Spleen (tissue), 7 donors: ENCODE measurements at regions not wholly inside any gene's neighbourhood (a gene's known extent, or its start where the extent isn't known, plus 50 kb on each side); places are given as distances from the start of the nearest gene placed in this dataset.

ENCODE experiments used
- CTCF ChIP-seq, 11 experiments: fragments of 200-600 bp in 7 of 11; fragments of 450-650 bp in 4 of 11; sonication (generic) in 4 of 11; IDR thresholded peaks in 8 of 11; conservative IDR thresholded peaks in 3 of 11; 1 replicate in 7 of 11; 2 replicates in 4 of 11; pipeline versions ENCODE4 v1.4.0 to v1.8.0; 2016 to 2021; ENCODE audit warnings: antibody characterized with exemption in 11 of 11, inconsistent platforms in 4 of 11, mild to moderate bottlenecking in 1 of 11
- POLR2A ChIP-seq, 3 donors: fragments of 450-650 bp; IDR thresholded peaks; one replicate each; pipeline ENCODE4 v1.5.1; 2017; ENCODE audit warnings: antibody characterized with exemption in 3 of 3, mild to moderate bottlenecking in 1 of 3
- POLR2AphosphoS5 ChIP-seq, 3 donors: sonication (generic); formaldehyde crosslinking; IDR thresholded peaks; one replicate each; pipeline ENCODE4 v1.5.1; 2017; ENCODE audit warnings: antibody characterized with exemption in 3 of 3
- donor health status: DM: no; HTN: no; CAD: no; lungs with moderate emphysema.
- donor health status: DM: no; HTN: no; CAD: no.
- donor health status: DM: no; HTN: no; CAD: no.

GRCh38 chr6:105604587-105604884 is 201.7 kb upstream of the PREP start:
- no peak for TF ChIP-seq CTCF (IDR thresholded peaks at IDR 0.05 in 8 of 11, conservative IDR thresholded peaks at IDR 0.05 in 3 of 11)
- TF ChIP-seq POLR2A (IDR thresholded peaks at IDR 0.05): no peak
- no peak for TF ChIP-seq POLR2AphosphoS5 (IDR thresholded peaks at IDR 0.05)
